Epidermal melanocyte (primary cell): ENCODE measurements at regions not wholly inside any gene's neighbourhood (a gene's known extent, or its start where the extent isn't known, plus 50 kb on each side); places are given as distances from the start of the nearest gene placed in this dataset.
"Not testable (repeated sequence)": the region's sequence is repeated elsewhere in the genome, so short reads cannot be mapped to it uniquely, and the experiment has no call there.

Source experiments
- DNase-seq: peaks from one replicate; pipeline ENCODE4 v3.0.0; 2011; ENCODE audit warnings: low spot score; ENCODE audit not compliant: insufficient read length

DNA sequence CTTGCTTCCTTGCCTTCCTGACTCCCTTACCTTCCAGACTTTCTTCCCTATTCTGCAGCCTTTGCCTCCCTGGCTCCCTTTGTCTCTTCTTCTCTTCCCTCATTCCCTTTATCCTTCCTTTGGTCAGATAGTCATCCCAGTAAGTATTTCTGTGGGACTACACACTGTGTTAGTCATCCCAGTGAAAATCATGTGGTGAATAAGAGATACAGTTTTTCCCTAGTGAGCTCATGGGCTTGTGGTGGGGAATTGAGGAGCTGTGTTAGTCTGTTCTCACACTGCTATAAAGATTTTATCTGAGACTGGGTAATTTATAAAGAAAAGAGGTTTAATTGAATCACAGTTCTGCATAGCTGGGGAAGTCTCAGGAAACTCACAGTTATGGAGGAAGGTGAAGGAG lies 109.8 kb upstream of the EDIL3 start:
- DNase-seq = no peak

DNA sequence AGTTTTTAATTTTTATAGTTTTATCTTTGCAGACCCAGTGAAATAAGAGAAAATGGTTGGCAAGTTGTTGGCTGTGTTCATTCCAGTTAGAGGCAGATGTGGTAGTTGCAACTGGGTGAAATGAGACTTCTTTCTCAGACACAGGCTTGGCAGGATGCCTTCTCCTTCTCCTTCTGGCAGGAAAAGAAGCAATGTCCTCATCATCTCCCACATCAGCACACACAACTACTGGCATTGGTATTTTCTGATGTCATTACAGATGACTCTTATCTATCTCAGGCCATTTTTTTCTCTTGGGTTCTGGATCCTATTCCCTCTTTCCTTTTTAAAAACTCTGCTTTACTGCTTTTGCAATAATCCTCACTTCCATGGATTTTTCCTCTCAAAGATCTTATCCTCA lies 103.3 kb upstream of the EDIL3 start:
- no peak for DNase-seq

DNA sequence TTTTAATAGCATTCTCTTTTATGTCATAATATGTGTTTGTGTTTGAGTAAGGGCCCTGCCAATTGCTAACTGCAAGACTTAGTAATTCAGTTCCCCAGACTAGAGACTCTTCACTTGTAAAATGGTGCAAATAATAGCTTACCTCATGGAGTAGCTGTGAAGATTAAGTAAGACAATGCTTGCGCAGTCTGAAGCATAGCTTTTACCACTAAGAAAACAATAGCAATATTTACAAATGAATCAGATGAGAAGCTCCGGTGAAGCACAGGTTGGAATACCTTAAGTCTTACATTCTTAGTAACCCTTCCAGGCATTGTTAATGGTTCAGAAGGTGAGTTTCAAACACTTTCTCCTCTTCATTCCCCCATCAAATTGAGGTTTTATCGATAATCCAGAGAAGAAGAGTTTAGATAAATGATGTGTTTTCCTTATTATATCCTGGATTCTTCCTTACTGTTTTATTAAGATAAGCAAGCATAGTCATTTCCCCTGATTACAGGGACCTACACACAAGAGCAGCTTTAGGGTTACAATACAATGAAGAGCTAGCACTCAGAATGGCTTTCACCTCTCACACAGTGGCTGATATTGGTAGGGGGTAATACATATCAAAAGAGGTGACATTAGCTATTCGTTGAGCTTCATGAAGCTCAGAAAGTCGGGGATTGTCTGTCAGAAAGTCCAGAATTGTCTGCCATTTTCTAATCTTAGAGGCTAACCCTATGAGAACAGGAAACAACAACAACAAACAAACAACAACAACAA lies 96.4 kb upstream of the EDIL3 start:
- no peak for DNase-seq

DNA sequence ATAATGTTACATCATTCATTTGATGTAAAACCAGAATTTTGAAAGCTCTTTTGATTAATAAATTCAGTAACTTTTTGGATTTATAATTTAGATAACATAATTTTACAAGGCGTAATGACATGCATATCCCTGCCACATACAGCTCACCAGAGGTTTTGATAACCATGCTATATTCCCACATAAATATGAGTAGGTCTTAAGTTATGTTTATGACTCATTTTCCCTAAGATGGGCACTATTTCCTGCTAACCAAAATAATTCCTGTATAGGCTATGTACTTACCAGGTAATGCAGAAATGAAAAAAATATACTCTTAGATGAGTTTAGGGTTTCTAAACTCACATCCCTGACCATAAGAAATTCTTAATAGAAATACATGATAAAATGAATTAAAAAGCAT lies 93.9 kb upstream of the EDIL3 start:
- DNase-seq = no peak

DNA sequence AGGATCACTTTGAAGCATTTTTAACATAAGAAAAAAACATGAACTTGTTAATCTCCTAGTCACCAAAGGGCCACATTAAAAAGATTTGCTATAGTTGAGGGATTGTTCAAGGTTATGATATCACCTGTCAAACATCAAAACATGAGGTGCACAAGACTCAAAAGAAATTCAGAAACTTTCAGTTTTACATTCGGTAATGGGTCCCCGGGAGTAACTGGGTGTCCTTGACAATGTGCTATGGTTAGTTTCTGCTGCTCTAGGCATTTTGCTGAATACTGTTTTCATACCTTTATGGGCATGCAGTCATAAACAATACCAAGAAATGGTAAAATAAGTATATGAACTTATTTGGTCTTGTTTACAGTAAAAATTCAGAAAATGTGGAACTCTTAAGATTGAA lies 92.8 kb upstream of the EDIL3 start:
- DNase-seq = no peak

DNA sequence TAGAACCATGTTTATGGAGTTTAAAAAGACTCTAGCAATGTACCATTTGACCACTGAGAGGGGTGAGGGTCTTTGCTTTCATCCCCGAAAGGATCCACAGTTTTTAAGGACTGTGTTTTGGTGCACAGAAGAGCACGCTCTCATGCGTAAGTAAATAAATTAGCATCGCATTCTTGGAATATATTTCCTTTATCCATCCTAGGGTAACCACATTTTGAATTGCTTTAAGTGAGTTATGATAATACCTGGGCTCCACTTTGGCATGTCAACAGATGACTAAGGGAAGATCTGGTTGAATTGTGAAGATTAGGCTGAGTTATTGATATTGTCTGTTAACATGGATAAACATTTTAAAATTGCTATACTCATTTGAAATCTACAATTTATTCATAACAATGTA lies 89.4 kb upstream of the EDIL3 start:
- no peak for DNase-seq

- DNase-seq = no peak
Measured at GRCh38 chr5:84453405-84453804, 68.7 kb upstream of the EDIL3 start.

- DNase-seq = no peak
Measured at GRCh38 chr5:84450617-84451414, 66.1 kb upstream of the EDIL3 start.

DNA sequence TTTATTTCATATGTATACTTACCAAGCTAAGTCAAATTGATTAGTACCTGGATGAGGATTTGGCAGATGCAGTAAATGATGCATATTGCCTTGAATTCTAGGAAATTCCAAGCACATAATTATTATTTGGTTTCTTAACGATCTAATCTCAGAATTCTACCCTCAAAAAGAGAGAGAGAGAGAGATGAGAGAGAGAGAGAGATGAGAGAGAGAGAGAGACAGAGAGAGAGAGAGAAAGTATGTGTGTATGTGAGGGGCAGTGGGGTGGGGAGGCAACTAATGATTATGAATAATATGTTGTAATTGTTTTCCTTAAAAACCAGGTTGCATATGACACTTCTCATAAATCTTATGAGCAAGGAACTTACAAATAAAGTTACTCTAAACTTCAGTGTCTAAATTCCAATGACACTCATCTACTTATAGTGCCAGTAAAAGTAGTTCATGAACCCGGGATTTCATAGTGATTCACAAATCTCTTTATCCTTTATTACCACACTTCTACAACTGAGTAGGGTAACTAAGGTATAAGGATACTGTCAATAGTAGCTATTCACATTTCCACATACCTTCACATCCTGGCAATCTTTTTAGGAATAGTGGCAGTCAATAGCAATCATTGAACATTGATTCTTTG lies 60.5 kb upstream of the EDIL3 start:
- DNase-seq = no peak

DNA sequence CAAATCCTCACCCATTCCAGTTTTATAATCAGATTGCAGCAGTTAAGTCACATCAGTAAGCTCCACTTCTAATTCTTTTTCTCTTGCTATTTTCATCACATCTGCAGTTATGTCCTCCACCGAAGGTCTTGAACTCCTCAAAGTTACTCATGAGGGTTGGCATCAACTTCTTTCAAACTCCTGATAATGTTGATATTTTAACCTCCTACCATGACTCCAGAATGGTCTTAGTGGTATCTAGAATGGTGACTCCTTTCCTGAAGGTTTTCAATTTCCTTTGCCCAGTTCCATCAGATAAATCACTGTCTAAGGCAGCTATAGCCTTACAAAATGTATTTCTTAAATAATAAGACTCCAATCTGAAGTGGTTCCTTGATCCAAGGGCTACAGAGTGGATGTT lies 53.8 kb upstream of the EDIL3 start:
- no peak for DNase-seq

DNA sequence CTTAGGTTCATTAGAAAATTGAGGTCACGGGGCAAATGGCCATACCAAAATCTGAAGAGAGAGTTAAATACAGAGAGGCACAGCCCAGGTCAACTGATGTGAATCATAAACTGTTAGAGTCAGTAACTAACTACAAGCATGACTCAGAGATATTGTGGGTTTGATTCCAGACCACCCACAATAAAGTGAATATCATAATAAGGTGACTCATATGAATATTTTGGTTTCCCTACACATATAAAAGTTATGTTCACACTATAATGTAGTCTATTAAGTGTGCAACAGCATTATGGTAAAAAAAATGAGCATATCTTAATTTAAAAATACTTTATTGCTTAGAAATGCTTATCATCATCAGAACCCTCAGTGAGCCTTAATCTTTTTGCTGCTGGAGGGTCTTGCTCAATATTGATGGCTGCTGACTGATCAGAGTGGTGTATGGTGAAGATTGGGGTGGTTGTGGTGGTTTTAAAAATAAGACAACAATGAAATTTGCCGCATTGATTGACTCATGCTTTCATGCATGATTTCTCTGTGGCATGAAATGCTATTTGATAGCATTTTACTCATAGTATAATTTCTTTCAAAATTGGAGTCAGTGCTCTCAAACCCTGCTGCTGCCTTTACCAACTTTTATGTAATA lies 53.1 kb upstream of the EDIL3 start:
- DNase-seq = no peak

- DNase-seq = no peak
Measured at GRCh38 chr5:84436866-84437265, 52.2 kb upstream of the EDIL3 start.

- not testable (repeated sequence) for DNase-seq
Measured at GRCh38 chr5:84435861-84436346, 51.2 kb upstream of the EDIL3 start.
